Lower leg skin (tissue), 4 donors: ENCODE measurements at regions not wholly inside any gene's neighbourhood (a gene's known extent, or its start where the extent isn't known, plus 50 kb on each side); places are given as distances from the start of the nearest gene placed in this dataset.

Experiments
- DNase-seq, 2 donors: peaks; one replicate each; pipeline ENCODE4 v3.0.0-alpha.2; 2019; ENCODE audit warnings: low spot score in 2 of 2
- H3K4me3 ChIP-seq: fragments of 200-600 bp; sonication (generic); 2 replicates; pipeline ENCODE4 v1.5.1; 2017; ENCODE audit warnings: mild to moderate bottlenecking, low read depth; ENCODE audit not compliant: poor library complexity, severe bottlenecking
- POLR2A ChIP-seq, 2 donors: fragments of 450-650 bp; IDR thresholded peaks; one replicate each; pipeline ENCODE4 v1.6.1; 2016 to 2017; ENCODE audit warnings: antibody characterized with exemption in 2 of 2, mild to moderate bottlenecking in 1 of 2, moderate library complexity in 1 of 2
- WGBS, 2 donors: methylation state at CpG; one replicate each; pipeline ENCODE4 v1.1.5; 2018; 5-methylcytosine and 5-hydroxymethylcytosine counted together
- intact Hi-C: fragments of 100-400 bp; cut with DNase I; formaldehyde crosslinking; loops from one replicate; pipeline ENCODE4 v1.15.0; 2023; ENCODE audit warnings: low total_unique reads
- TF ChIP-seq, protein P1 (sequence below), 3 donors: fragments of 450-650 bp; IDR thresholded peaks; one replicate each; pipeline ENCODE4 v1.5.1; 2016; ENCODE audit warnings: antibody characterized with exemption in 3 of 3, mild to moderate bottlenecking in 3 of 3, moderate library complexity in 2 of 3

DNA sequence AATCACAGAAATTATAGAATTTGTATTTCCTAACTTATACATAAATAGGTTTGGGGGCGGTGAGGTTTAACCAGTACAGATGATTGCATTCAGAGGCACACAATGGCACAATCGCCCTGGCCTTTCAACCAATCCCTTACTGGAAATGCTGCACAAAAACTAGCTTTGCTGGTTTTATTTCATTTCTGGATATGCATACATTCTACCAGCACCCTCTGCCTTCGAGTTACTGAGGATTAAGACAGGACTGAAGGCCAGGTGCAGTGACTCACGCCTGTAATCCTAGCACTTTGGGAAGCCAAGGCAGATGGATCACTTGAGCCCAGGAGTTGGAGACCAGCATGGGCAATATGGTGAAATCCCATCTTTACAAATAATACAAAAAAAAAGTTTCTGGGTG lies 336.1 kb downstream of the ARRDC4 start:
- 66 to 68% methylated on average over 4 of the region's 4 CpGs for WGBS, 2 donors
- intact Hi-C loops: no loop called here
- TF ChIP-seq, protein P1, sequence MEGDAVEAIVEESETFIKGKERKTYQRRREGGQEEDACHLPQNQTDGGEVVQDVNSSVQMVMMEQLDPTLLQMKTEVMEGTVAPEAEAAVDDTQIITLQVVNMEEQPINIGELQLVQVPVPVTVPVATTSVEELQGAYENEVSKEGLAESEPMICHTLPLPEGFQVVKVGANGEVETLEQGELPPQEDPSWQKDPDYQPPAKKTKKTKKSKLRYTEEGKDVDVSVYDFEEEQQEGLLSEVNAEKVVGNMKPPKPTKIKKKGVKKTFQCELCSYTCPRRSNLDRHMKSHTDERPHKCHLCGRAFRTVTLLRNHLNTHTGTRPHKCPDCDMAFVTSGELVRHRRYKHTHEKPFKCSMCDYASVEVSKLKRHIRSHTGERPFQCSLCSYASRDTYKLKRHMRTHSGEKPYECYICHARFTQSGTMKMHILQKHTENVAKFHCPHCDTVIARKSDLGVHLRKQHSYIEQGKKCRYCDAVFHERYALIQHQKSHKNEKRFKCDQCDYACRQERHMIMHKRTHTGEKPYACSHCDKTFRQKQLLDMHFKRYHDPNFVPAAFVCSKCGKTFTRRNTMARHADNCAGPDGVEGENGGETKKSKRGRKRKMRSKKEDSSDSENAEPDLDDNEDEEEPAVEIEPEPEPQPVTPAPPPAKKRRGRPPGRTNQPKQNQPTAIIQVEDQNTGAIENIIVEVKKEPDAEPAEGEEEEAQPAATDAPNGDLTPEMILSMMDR (IDR thresholded peaks at IDR 0.05): no peak
- no peak for TF ChIP-seq POLR2A (IDR thresholded peaks at IDR 0.05)
- H3K4me3 ChIP-seq: no peak overlapping the region
- DNase-seq: no peak

- H3K4me3 ChIP-seq: no peak overlapping the region
- DNase-seq: no peak
- WGBS, 2 donors: 76% methylated on average over 8 of the region's 8 CpGs
- no peak for TF ChIP-seq POLR2A (IDR thresholded peaks at IDR 0.05)
- TF ChIP-seq, protein P1 (IDR thresholded peaks at IDR 0.05): no peak
- intact Hi-C loops: no loop called here
Observed at GRCh38 chr15:98304371-98304770, 343.9 kb downstream of the ARRDC4 start.

DNA sequence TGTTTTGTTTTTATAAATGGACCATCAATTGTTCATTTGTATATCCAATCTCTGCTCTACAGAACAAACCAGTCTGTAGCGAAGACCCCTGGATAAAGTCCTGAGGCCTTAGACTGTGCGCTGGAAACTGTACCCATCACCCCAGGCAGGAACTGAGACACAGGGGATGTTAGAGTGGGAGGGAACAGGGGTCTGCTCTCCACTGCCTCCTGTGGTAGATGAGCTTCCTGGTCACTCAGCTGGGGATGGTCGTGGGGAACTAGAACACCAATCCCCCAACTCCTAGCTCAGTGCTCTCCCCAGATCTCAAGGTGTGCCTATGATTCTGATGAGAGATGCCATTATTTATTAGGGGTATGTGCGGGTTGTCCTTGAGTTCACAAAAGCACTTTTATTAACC lies 340.2 kb upstream of the IGF1R start:
- intact Hi-C loops: no loop called here
- 86 to 89% methylated on average over 4 of the region's 4 CpGs for WGBS, 2 donors
- no peak for DNase-seq
- H3K4me3 ChIP-seq: no peak overlapping the region
- TF ChIP-seq, protein P1 (IDR thresholded peaks at IDR 0.05): no peak
- TF ChIP-seq POLR2A (IDR thresholded peaks at IDR 0.05): no peak

- 9 to 10% methylated on average over 8 of the region's 8 CpGs for WGBS, 2 donors
- intact Hi-C loops: loop anchor here (5.0 kb wide), 1 partner anchor 111 kb away; no protein-coding TSS in a partner anchor
- peak; percentile 87 to 95 for DNase-seq
- H3K4me3 ChIP-seq: no peak overlapping the region
- TF ChIP-seq POLR2A (IDR thresholded peaks at IDR 0.05): no peak
- TF ChIP-seq, protein P1 (IDR thresholded peaks at IDR 0.05): no peak
Observed at GRCh38 chr15:98311566-98312188, 336.7 kb upstream of the IGF1R start.

DNA sequence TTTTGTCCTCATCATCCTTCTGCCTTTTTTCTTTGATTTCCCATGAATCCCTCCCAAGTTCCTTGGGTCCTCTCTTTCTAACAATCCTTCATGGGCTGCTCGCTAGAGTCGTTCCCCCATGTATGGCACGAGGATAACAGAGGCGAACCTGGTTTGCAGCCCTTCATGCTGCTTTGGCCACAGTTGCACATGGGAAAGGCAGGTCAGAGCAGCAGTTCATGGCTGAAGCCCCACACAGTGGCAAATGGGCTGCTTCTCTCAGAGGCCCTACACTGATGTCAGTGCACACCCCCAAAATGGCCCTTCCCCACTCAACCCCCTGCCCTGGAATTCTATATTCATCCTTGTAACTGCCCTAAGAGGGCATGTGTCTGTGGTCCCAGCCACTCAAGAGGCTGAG lies 335.4 kb upstream of the IGF1R start:
- no peak overlapping the region for H3K4me3 ChIP-seq
- 73 to 82% methylated on average over 4 of the region's 4 CpGs for WGBS, 2 donors
- no peak for TF ChIP-seq POLR2A (IDR thresholded peaks at IDR 0.05)
- TF ChIP-seq, protein P1 (IDR thresholded peaks at IDR 0.05): no peak
- intact Hi-C loops: loop anchor here (5.0 kb wide), 1 partner anchor 109 kb away; no protein-coding TSS in a partner anchor
- peak in 1 of 2 donors; percentile 40 for DNase-seq

GRCh38 chr15:98315971-98316370 lies 332.4 kb upstream of the IGF1R start:
- intact Hi-C loops: no loop called here
- no peak overlapping the region for H3K4me3 ChIP-seq
- DNase-seq: no peak
- 40 to 44% methylated on average over 3 of the region's 3 CpGs for WGBS, 2 donors
- TF ChIP-seq, protein P1 (IDR thresholded peaks at IDR 0.05): no peak
- TF ChIP-seq POLR2A (IDR thresholded peaks at IDR 0.05): no peak
